Common myeloid progenitor, CD34-positive (primary cell): ENCODE measurements at regions not wholly inside any gene's neighbourhood (a gene's known extent, or its start where the extent isn't known, plus 50 kb on each side); places are given as distances from the start of the nearest gene placed in this dataset.

ENCODE experiments used
- CTCF ChIA-PET: fragments of 350-600 bp; sonication (Branson Sonifier 250); formaldehyde crosslinking; loops from one replicate; lab custom pipeline; 2021; ENCODE audit warnings: antibody characterized with exemption; lab: Charles Lee
- POLR2A ChIA-PET: fragments of 350-600 bp; sonication (Branson Sonifier 250); formaldehyde crosslinking; loops from one replicate; lab custom pipeline; 2021; ENCODE audit warnings: antibody characterized with exemption; lab: Charles Lee
- DNase-seq, 3 donors: peaks; one replicate each; pipeline versions ENCODE4 v3.0.0 to v3.0.0-alpha.2; 2013
- H3K27ac ChIP-seq, 2 experiments: 1 replicate in 1 of 2; 2 replicates in 1 of 2; pipeline ENCODE4 v1.7.0; 2013; ENCODE audit warnings: inconsistent platforms in 2 of 2, low read length in 2 of 2, mild to moderate bottlenecking in 2 of 2, low read depth in 1 of 2, moderate library complexity in 1 of 2; ENCODE audit not compliant: severe bottlenecking in 2 of 2, insufficient read depth in 1 of 2, poor library complexity in 1 of 2
- H3K27me3 ChIP-seq, 5 experiments: replicated peaks in 2 of 5; 1 replicate in 3 of 5; 2 replicates in 2 of 5; pipeline versions ENCODE4 v1.6.1 to v1.7.0; 2013; ENCODE audit warnings: low read length in 4 of 5, mild to moderate bottlenecking in 2 of 5, moderate library complexity in 2 of 5, inconsistent platforms in 1 of 5; ENCODE audit not compliant: insufficient read depth in 5 of 5, control insufficient read depth in 4 of 5
- H3K36me3 ChIP-seq, 4 experiments: 1 replicate in 2 of 4; 2 replicates in 2 of 4; pipeline versions ENCODE4 v1.6.1 to v1.7.0; 2013; ENCODE audit warnings: low read length in 3 of 4, control low read depth in 1 of 4, mild to moderate bottlenecking in 1 of 4; ENCODE audit not compliant: control insufficient read depth in 4 of 4, insufficient read depth in 4 of 4
- H3K4me1 ChIP-seq, 4 experiments: 1 replicate in 3 of 4; 2 replicates in 1 of 4; pipeline versions ENCODE4 v1.6.1 to v1.7.1; 2013; ENCODE audit warnings: low read length in 3 of 4, mild to moderate bottlenecking in 3 of 4, control low read depth in 1 of 4, inconsistent platforms in 1 of 4, moderate library complexity in 1 of 4; ENCODE audit not compliant: control insufficient read depth in 4 of 4, insufficient read depth in 4 of 4; ENCODE audit errors: control extremely low read depth in 1 of 4
- H3K4me3 ChIP-seq, 7 experiments: 1 replicate in 4 of 7; 2 replicates in 3 of 7; pipeline versions ENCODE4 v1.5.1 to v1.7.0; 2013; ENCODE audit warnings: mild to moderate bottlenecking in 7 of 7, low read length in 6 of 7, moderate library complexity in 6 of 7, inconsistent platforms in 2 of 7, low read depth in 2 of 7, control low read depth in 1 of 7; ENCODE audit not compliant: insufficient read depth in 4 of 7, control insufficient read depth in 1 of 7; ENCODE audit errors: extremely low read depth in 1 of 7
- H3K9me3 ChIP-seq, 5 experiments: 1 replicate in 4 of 5; 2 replicates in 1 of 5; pipeline versions ENCODE4 v1.6.1 to v1.7.1; 2013; ENCODE audit warnings: low read length in 4 of 5, mild to moderate bottlenecking in 2 of 5, inconsistent platforms in 1 of 5, low read depth in 1 of 5, moderate library complexity in 1 of 5; ENCODE audit not compliant: control insufficient read depth in 4 of 5, insufficient read depth in 2 of 5; ENCODE audit errors: control extremely low read depth in 1 of 5
- WGBS: methylation state at CpG from one replicate; pipeline ENCODE4 v1.1.5; 2013; ENCODE audit not compliant: insufficient coverage; 5-methylcytosine and 5-hydroxymethylcytosine counted together

DNA sequence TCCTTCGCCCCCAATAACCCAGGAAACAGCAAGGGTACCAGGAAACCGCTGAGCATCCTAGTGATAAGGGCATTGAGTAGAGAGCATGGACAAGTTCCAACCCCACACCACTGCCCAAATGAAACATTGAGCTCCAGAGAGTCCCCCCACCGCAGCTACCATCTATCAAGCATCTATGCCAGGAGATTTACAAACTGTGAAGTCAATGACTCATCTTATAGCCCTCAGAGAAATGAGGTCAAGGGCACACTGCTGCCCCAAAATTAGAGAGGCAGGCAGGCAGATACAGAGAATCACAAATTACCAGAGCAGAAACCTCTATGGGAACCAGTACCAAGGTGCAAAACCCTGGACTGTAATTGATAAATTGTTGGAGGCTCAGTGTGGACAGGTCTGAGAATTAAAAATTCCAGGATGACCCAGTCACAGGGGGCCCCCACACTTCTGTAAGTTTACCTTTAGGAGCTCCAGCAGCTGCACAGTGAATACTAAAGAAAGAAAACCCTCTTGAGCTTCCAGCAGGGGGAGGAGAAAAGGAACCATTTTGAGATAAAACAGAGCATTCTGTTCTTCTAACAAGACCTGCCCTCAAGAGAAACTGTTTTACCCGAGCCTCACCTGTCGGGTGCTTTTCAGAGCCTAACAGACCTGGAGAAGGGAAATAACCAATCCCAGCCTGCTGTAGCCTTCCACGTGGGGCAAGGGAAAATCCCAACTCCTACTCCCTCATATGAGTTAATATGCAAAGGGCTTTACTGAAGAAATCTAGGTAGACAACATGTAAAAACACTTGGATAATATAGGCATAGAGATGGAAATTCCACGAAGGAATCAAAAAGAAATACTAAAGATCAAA lies 118.0 kb upstream of the ARID1B start:
- 100% methylated on average over 2 of the region's 7 CpGs for WGBS
- Histone ChIP-seq H3K9me3 (peaks cover 0 to 5% (median 0%) of the 10 kb centered on the region in 5 experiments), H3K27ac (no peak overlapping the region), H3K4me3 (no peak overlapping the region), H3K4me1 (no peaks in the 10 kb centered on the region), H3K27me3 (no peaks in the 10 kb centered on the region), H3K36me3 (peaks cover 0 to 2% (median 0%) of the 10 kb centered on the region in 4 experiments)
- ChIA-PET CTCF (interaction anchor here (0.7 to 1.2 kb wide), 2 partner anchors 27 to 64 kb away, joined by 3 read pairs; no protein-coding TSS in a partner anchor), POLR2A (interaction anchor here (1.2 kb wide), 1 partner anchor 26 kb away, joined by 3 read pairs; no protein-coding TSS in a partner anchor)
- DNase-seq: no peak

DNA sequence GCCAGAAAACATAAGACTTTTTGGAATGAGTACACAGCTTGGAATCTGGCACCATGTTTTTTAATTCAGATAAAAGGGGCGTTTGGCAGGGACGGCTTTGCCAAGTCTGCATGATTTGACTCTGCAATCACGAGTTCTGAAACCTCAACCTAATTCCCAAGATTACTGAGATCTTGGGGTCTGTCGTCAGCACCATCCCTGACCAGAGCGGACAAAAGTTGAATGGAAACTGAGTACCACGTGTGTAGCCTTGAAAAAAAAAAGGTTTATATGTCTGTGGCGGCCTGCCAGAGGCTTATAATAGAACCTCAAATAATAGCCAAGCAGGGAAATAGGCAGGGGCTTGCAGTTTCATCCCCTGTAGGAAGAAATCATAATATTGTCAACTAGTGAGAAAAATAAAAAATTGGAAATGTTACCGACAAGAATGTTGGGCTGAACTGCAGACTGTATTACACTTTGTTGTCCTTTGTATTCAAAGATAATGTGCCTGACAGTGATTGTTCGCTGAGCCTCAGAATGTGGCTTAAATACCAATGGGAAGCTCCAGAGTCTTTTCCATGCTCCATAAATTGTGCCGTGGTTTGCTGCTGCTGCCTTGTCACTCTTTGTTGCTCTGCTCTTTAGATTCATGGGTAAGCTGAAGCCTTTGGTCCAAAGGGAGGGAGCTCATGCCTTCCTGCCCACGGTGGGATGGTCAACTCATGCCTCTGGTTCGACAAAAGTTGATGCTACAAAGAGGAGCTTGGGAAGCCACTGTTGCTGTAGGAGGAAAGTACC lies 118.8 kb upstream of the ARID1B start:
- Histone ChIP-seq H3K27ac (no peak overlapping the region), H3K27me3 (no peaks in the 10 kb centered on the region), H3K9me3 (peaks cover 0 to 5% (median 0%) of the 10 kb centered on the region in 5 experiments), H3K4me1 (no peaks in the 10 kb centered on the region), H3K36me3 (peaks cover 0 to 2% (median 0%) of the 10 kb centered on the region in 4 experiments), H3K4me3 (no peak overlapping the region)
- POLR2A ChIA-PET: interaction anchor here (1.2 kb wide), 1 partner anchor 27 kb away, joined by 3 read pairs; no protein-coding TSS in a partner anchor
- CTCF ChIA-PET: interaction anchor here (0.7 to 1.2 kb wide), 2 partner anchors 28 to 63 kb away, joined by 3 read pairs; no protein-coding TSS in a partner anchor
- no peak for DNase-seq
- 96% methylated on average over 7 of the region's 12 CpGs for WGBS

DNA sequence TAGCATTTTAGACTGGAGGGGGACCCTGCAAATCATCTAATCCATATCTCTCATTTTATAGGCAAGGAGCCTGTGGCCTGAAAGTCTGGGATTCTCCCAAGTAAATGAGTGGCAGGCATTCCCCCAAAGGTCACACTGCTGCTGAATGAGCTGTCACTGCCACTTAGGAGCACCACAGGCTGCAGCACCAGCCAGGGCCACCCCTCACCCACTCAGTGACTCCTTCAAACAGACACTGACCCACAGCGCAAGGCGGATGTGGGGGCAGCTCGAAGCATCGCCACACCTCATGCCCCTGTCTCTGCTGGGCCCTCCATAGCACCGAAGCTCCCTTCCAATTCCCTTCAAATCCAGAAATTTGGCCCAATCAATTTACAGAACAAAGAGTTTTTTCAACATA lies 119.9 kb upstream of the ARID1B start:
- no peaks in the 10 kb centered on the region for H3K4me1 ChIP-seq
- H3K9me3 ChIP-seq: peaks cover 0 to 7% (median 0%) of the 10 kb centered on the region in 5 experiments
- POLR2A ChIA-PET: no interaction called here
- 98% methylated on average over 5 of the region's 5 CpGs for WGBS
- no peaks in the 10 kb centered on the region for H3K27me3 ChIP-seq
- no peak overlapping the region for H3K27ac ChIP-seq
- CTCF ChIA-PET: no interaction called here
- no peak overlapping the region for H3K4me3 ChIP-seq
- peaks cover 0 to 2% (median 0%) of the 10 kb centered on the region in 4 experiments for H3K36me3 ChIP-seq
- no peak for DNase-seq

DNA sequence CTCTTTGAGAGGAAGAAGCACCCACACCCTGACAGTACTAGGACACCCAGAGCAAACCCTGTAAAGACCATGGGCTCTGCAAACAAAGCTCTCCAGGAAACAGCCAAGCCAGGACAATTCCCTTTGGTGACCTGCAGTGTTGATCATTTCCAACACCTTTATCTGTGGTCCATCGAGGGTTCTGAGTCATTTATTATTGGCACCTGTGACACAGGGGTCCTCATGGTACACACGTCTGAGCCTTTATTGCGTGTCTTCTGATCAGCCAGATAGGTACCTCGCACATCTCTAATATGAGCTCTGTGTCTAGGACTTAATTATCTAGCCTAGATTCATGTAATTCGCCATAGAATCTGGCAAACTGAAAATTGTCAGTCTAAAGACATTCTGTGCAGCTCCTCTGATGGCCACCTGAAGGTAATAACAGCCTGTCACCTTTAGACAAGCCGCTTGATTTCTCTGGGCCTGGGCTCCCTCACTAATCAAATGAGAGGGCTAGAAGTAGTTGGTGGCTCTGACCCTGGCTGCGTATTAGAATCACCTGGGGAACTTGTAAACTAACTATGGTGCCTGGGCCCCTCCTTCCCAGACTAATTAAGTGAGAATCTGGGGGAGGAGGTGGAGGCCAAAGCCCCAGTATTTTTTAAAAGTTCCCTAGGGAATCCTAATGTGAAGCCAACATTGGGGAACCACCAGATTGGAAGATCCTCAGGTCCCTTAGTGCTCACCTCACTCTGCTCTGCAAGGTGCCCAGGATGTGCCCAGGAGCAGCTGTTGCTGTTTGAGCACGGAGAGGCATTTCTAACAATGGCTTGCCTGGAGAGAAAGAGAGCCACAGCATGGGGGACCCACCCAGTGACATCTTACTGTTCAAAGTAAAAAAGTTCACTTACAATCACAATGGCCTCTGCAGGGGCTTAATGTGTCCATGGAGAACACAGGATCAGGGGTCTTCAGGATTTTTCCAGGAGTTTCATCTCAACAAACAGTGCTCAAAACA lies 122.0 kb upstream of the ARID1B start:
- DNase-seq: no peak
- Histone ChIP-seq H3K4me1 (no peaks in the 10 kb centered on the region), H3K27me3 (no peaks in the 10 kb centered on the region), H3K9me3 (peaks cover 0 to 18% (median under 1%) of the 10 kb centered on the region in 5 experiments), H3K36me3 (peaks cover 0 to 2% (median 0%) of the 10 kb centered on the region in 4 experiments), H3K27ac (no peak overlapping the region), H3K4me3 (no peak overlapping the region)
- 99% methylated on average over 8 of the region's 8 CpGs for WGBS
- ChIA-PET CTCF (interaction anchor here (1.7 kb wide), 1 partner anchor 14 kb away, joined by 5 read pairs; no protein-coding TSS in a partner anchor), POLR2A (no interaction called here)

DNA sequence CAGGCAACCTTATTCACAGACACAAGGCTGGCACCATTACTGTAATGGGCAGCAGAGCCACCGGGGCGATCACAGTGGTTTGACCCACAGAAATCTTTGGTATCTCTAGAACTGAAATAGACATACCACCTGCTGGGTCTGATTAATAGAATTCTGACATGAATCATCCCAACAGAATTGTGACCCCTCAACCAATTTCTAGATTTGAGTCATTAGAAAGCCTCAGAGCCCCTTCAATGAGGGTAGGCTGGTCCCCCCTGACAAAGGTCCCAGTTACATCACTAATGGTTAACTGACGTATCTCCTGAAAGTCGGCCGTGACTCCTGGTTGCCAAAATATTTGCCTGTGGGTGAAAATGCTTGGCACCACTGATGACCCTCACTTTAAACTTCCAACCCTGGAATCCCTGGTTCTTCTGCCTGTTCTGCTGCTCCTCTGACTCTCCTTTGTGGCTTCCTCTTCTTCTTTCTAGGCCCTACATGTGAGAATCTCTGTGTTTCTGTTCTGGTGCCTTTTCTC lies 124.9 kb upstream of the ARID1B start:
- no peaks in the 10 kb centered on the region for H3K36me3 ChIP-seq
- no peak for DNase-seq
- no peak overlapping the region for H3K4me3 ChIP-seq
- peaks cover 0 to 13% (median 1%) of the 10 kb centered on the region in 5 experiments for H3K9me3 ChIP-seq
- CTCF ChIA-PET: no interaction called here
- 100% methylated on average over 4 of the region's 5 CpGs for WGBS
- H3K27me3 ChIP-seq: no peaks in the 10 kb centered on the region
- POLR2A ChIA-PET: no interaction called here
- peaks cover 10 to 18% (median 18%) of the 10 kb centered on the region in 4 experiments for H3K4me1 ChIP-seq
- H3K27ac ChIP-seq: no peak overlapping the region

DNA sequence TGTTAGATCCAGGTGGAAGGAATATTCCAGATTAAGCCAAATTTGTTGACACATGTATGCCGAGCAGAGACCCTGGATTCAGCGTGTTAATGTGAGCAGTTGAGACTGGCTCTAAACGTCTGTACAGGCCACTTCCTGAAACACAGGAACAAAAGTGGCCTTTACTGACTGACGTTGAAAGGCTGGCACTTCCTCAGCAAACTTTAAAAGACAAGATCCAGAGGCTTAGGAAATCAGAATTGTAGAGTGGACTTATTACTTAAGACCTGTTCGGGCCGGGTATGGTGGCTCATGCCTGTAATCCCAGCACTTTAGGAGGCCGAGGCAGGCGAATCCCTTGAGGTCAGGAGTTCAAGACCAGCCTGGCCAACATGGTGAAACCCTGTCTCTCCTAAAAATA lies 125.7 kb upstream of the ARID1B start:
- peaks cover 15 to 26% (median 24%) of the 10 kb centered on the region in 4 experiments for H3K4me1 ChIP-seq
- DNase-seq: no peak
- H3K36me3 ChIP-seq: no peaks in the 10 kb centered on the region
- H3K4me3 ChIP-seq: no peak overlapping the region
- whole genome bisulfite sequencing: 75% methylated on average over 6 of the region's 8 CpGs
- no peaks in the 10 kb centered on the region for H3K27me3 ChIP-seq
- ChIA-PET POLR2A (no interaction called here), CTCF (no interaction called here)
- H3K27ac ChIP-seq: no peak overlapping the region
- H3K9me3 ChIP-seq: peaks cover 0 to 13% (median 1%) of the 10 kb centered on the region in 5 experiments
